ENCODE measurements at regions not wholly inside any gene's neighbourhood (a gene's known extent, or its start where the extent isn't known, plus 50 kb on each side); places are given as distances from the start of the nearest gene placed in this dataset.
"Not testable (repeated sequence)": the region's sequence is repeated elsewhere in the genome, so short reads cannot be mapped to it uniquely, and the experiment has no call there.

- SMC1A ChIA-PET (ENCODE audit: uncharacterized antibody, unreplicated experiment); intact Hi-C loops (cut with micrococcal nuclease; ENCODE audit: unreplicated experiment); H3K79me2 ChIP-seq (ENCODE audit: control insufficient read depth, insufficient read depth, low read length); H3K9ac ChIP-seq (ENCODE audit: control insufficient read depth, insufficient read depth, low read length); CTCF ChIA-PET; in situ Hi-C loops (cut with MboI); H2AFZ ChIP-seq (ENCODE audit: control insufficient read depth, low read depth, low read length); H3K36me3 ChIP-seq (ENCODE audit: control insufficient read depth in 2 of 2, insufficient read depth in 2 of 2, low read length in 1 of 2); POLR2A ChIA-PET; H3K9me3 ChIP-seq (replicated peaks; ENCODE audit: control insufficient read depth, insufficient read depth, low read length); FAIRE-seq; H3K27ac ChIP-seq (ENCODE audit: control insufficient read depth, insufficient read depth); H4K20me1 ChIP-seq (ENCODE audit: control insufficient read depth, insufficient read depth); H3K4me2 ChIP-seq (ENCODE audit: control insufficient read depth, insufficient read depth); RAD21 ChIA-PET (ENCODE audit: unreplicated experiment); BruUV-seq (replicated peaks); ATAC-seq; H3K4me1 ChIP-seq (ENCODE audit: control insufficient read depth, insufficient read depth, low read length); H3K27me3 ChIP-seq (replicated peaks in 1 of 2; ENCODE audit: control insufficient read depth in 2 of 2, insufficient read depth in 2 of 2, low read length in 1 of 2); H3K4me3 ChIP-seq; DNase-seq (ENCODE audit: low read depth, low spot score): not testable (repeated sequence)
- WGBS (ENCODE audit: insufficient coverage, insufficient replicate concordance, low lambda C conversion rate, missing lambda C conversion rate): 50% methylated on average over 35 of the region's 39 CpGs
Measured at GRCh38 chr4:160481696-160482690, 1379.1 kb downstream of the RAPGEF2 start.

- ChIA-PET RAD21 (ENCODE audit: unreplicated experiment) (no interaction called here), CTCF (no interaction called here), POLR2A (no interaction called here), SMC1A (ENCODE audit: uncharacterized antibody, unreplicated experiment) (no interaction called here)
- no peaks in the 10 kb centered on the region for H3K79me2 ChIP-seq (ENCODE audit: control insufficient read depth, insufficient read depth, low read length)
- H3K4me1 ChIP-seq (ENCODE audit: control insufficient read depth, insufficient read depth, low read length): no peaks in the 10 kb centered on the region
- FAIRE-seq: no peak
- no TSS peak for BruUV-seq (replicated peaks)
- no peak for TF ChIP-seq HDAC2 (IDR thresholded peaks at IDR 0.05)
- no peak for TF ChIP-seq CBX3 (IDR thresholded peaks at IDR 0.05; ENCODE audit: borderline replicate concordance, low read depth)
- TF ChIP-seq ASH2L (IDR thresholded peaks at IDR 0.05; ENCODE audit: borderline replicate concordance, low read depth): no peak
- no peak for TF ChIP-seq MYB (IDR thresholded peaks at IDR 0.05; ENCODE audit: borderline replicate concordance, low read depth, low read length)
- TF ChIP-seq E2F8 (IDR thresholded peaks at IDR 0.05; ENCODE audit: low read depth, partially characterized antibody): no peak
- no peak for TF ChIP-seq SPI1 (IDR thresholded peaks at IDR 0.05; ENCODE audit: borderline replicate concordance, insufficient read depth, low read depth, low read length)
- TF ChIP-seq ZBED1 (IDR thresholded peaks at IDR 0.05; ENCODE audit: borderline replicate concordance): no peak
- no peak for TF ChIP-seq ZNF207 (IDR thresholded peaks at IDR 0.05; ENCODE audit: borderline replicate concordance)
- no peak for TF ChIP-seq ATF3 (IDR thresholded peaks at IDR 0.05; ENCODE audit: borderline replicate concordance, extremely low read depth, low read depth, low read length)
- TF ChIP-seq RELA (IDR thresholded peaks at IDR 0.05; ENCODE audit: borderline replicate concordance, partially characterized antibody): no peak
- TF ChIP-seq RAD21 (IDR thresholded peaks at IDR 0.05; ENCODE audit: insufficient read depth, low read depth, low read length): no peak
- no peak for TF ChIP-seq MAX (IDR thresholded peaks at IDR 0.05; ENCODE audit: low read depth, low read length)
- H3K4me2 ChIP-seq (ENCODE audit: control insufficient read depth, insufficient read depth): no peak overlapping the region
- 13% methylated on average over 1 of the region's 1 CpG for WGBS (ENCODE audit: insufficient coverage, insufficient replicate concordance, low lambda C conversion rate, missing lambda C conversion rate)
- no peak for DNase-seq (ENCODE audit: low read depth, low spot score)
- in situ Hi-C loops (cut with MboI) (no loop called here), intact Hi-C loops (cut with micrococcal nuclease; ENCODE audit: unreplicated experiment) (no loop called here)
- H3K27me3 ChIP-seq (replicated peaks in 1 of 2; ENCODE audit: control insufficient read depth in 2 of 2, insufficient read depth in 2 of 2, low read length in 1 of 2): no peaks in the 10 kb centered on the region
- no peaks in the 10 kb centered on the region for H3K36me3 ChIP-seq (ENCODE audit: control insufficient read depth in 2 of 2, insufficient read depth in 2 of 2, low read length in 1 of 2)
- H2AFZ ChIP-seq (ENCODE audit: control insufficient read depth, low read depth, low read length): no peak overlapping the region
- no peak for ATAC-seq
- no peaks in the 10 kb centered on the region for H3K9me3 ChIP-seq (replicated peaks; ENCODE audit: control insufficient read depth, insufficient read depth, low read length)
- H3K4me3 ChIP-seq: no peak overlapping the region
- no peak overlapping the region for H3K27ac ChIP-seq (ENCODE audit: control insufficient read depth, insufficient read depth)
- H3K9ac ChIP-seq (ENCODE audit: control insufficient read depth, insufficient read depth, low read length): no peak overlapping the region
- no peaks in the 10 kb centered on the region for H4K20me1 ChIP-seq (ENCODE audit: control insufficient read depth, insufficient read depth)
Measured at GRCh38 chr4:160485071-160485687, 1382.3 kb downstream of the RAPGEF2 start.
